ENCODE measurements at regions not wholly inside any gene's neighbourhood (a gene's known extent, or its start where the extent isn't known, plus 50 kb on each side); places are given as distances from the start of the nearest gene placed in this dataset.

GRCh38 chr6:90406957-90407356 lies 110.3 kb upstream of the BACH2 start:
- Histone ChIP-seq H3K36me3 (ENCODE audit: control insufficient read depth in 5 of 5, insufficient read depth in 5 of 5, low read length in 5 of 5) (no peaks in the 10 kb centered on the region), H3K27ac (ENCODE audit: low read depth, low read length) (no peak overlapping the region), H3K9ac (ENCODE audit: low read length in 5 of 5) (no peak overlapping the region), H3K4me3 (ENCODE audit: low read depth in 1 of 5, low read length in 5 of 5) (no peak overlapping the region), H3K9me3 (ENCODE audit: control insufficient read depth in 5 of 5, low read length in 5 of 5) (no peaks in the 10 kb centered on the region), H3K27me3 (ENCODE audit: control insufficient read depth in 5 of 5, insufficient read depth in 4 of 5, low read length in 5 of 5) (peaks cover 0 to 6% (median 0%) of the 10 kb centered on the region in 5 donors), H3K4me1 (ENCODE audit: control insufficient read depth in 5 of 5, insufficient read depth in 5 of 5, low read length in 5 of 5) (peaks cover 0 to 8% (median 4%) of the 10 kb centered on the region in 5 donors)

- H3K27me3 ChIP-seq (ENCODE audit: control insufficient read depth in 5 of 5, insufficient read depth in 4 of 5, low read length in 5 of 5) = peaks cover 0 to 9% (median 3%) of the 10 kb centered on the region in 5 donors
Observed at GRCh38 chr6:90406142-90406794, 109.6 kb upstream of the BACH2 start.

GRCh38 chr6:90403489-90404381 lies 107.1 kb upstream of the BACH2 start:
- Histone ChIP-seq H3K4me3 (ENCODE audit: low read depth in 1 of 5, low read length in 5 of 5) (no peak overlapping the region), H3K4me1 (ENCODE audit: control insufficient read depth in 5 of 5, insufficient read depth in 5 of 5, low read length in 5 of 5) (peaks cover 0 to 8% (median 4%) of the 10 kb centered on the region in 5 donors), H3K27ac (ENCODE audit: low read depth, low read length) (no peak overlapping the region), H3K9me3 (ENCODE audit: control insufficient read depth in 5 of 5, low read length in 5 of 5) (no peaks in the 10 kb centered on the region), H3K36me3 (ENCODE audit: control insufficient read depth in 5 of 5, insufficient read depth in 5 of 5, low read length in 5 of 5) (no peaks in the 10 kb centered on the region), H3K27me3 (ENCODE audit: control insufficient read depth in 5 of 5, insufficient read depth in 4 of 5, low read length in 5 of 5) (peaks cover 0 to 11% (median 3%) of the 10 kb centered on the region in 5 donors), H3K9ac (ENCODE audit: low read length in 5 of 5) (no peak overlapping the region)

More at GRCh38 chr6:90406142-90406794, 109.6 kb upstream of the BACH2 start:
- Histone ChIP-seq H3K4me3 (ENCODE audit: low read depth in 1 of 5, low read length in 5 of 5) (no peak overlapping the region), H3K4me1 (ENCODE audit: control insufficient read depth in 5 of 5, insufficient read depth in 5 of 5, low read length in 5 of 5) (peaks cover 0 to 8% (median 4%) of the 10 kb centered on the region in 5 donors), H3K27ac (ENCODE audit: low read depth, low read length) (no peak overlapping the region), H3K9ac (ENCODE audit: low read length in 5 of 5) (no peak overlapping the region), H3K9me3 (ENCODE audit: control insufficient read depth in 5 of 5, low read length in 5 of 5) (no peaks in the 10 kb centered on the region), H3K36me3 (ENCODE audit: control insufficient read depth in 5 of 5, insufficient read depth in 5 of 5, low read length in 5 of 5) (no peaks in the 10 kb centered on the region)

- peaks cover 0 to 8% (median 4%) of the 10 kb centered on the region in 5 donors for H3K4me1 ChIP-seq (ENCODE audit: control insufficient read depth in 5 of 5, insufficient read depth in 5 of 5, low read length in 5 of 5)
- peaks cover 0 to 11% (median 3%) of the 10 kb centered on the region in 5 donors for H3K27me3 ChIP-seq (ENCODE audit: control insufficient read depth in 5 of 5, insufficient read depth in 4 of 5, low read length in 5 of 5)
- H3K9me3 ChIP-seq (ENCODE audit: control insufficient read depth in 5 of 5, low read length in 5 of 5) = no peaks in the 10 kb centered on the region
- H3K27ac ChIP-seq (ENCODE audit: low read depth, low read length) = no peak overlapping the region
- H3K4me3 ChIP-seq (ENCODE audit: low read depth in 1 of 5, low read length in 5 of 5) = no peak overlapping the region
- no peaks in the 10 kb centered on the region for H3K36me3 ChIP-seq (ENCODE audit: control insufficient read depth in 5 of 5, insufficient read depth in 5 of 5, low read length in 5 of 5)
- H3K9ac ChIP-seq (ENCODE audit: low read length in 5 of 5) = no peak overlapping the region
Observed at GRCh38 chr6:90402831-90403192, 106.2 kb upstream of the BACH2 start.

GRCh38 chr6:90401933-90402830 lies 105.5 kb upstream of the BACH2 start:
- no peaks in the 10 kb centered on the region for H3K9me3 ChIP-seq (ENCODE audit: control insufficient read depth in 5 of 5, low read length in 5 of 5)
- no peak overlapping the region for H3K27ac ChIP-seq (ENCODE audit: low read depth, low read length)
- H3K36me3 ChIP-seq (ENCODE audit: control insufficient read depth in 5 of 5, insufficient read depth in 5 of 5, low read length in 5 of 5) = no peaks in the 10 kb centered on the region
- peaks cover 0 to 11% (median 3%) of the 10 kb centered on the region in 5 donors for H3K27me3 ChIP-seq (ENCODE audit: control insufficient read depth in 5 of 5, insufficient read depth in 4 of 5, low read length in 5 of 5)
- H3K4me3 ChIP-seq (ENCODE audit: low read depth in 1 of 5, low read length in 5 of 5) = no peak overlapping the region
- H3K4me1 ChIP-seq (ENCODE audit: control insufficient read depth in 5 of 5, insufficient read depth in 5 of 5, low read length in 5 of 5) = peaks cover 0 to 8% (median 4%) of the 10 kb centered on the region in 5 donors
- H3K9ac ChIP-seq (ENCODE audit: low read length in 5 of 5) = no peak overlapping the region

GRCh38 chr6:90399970-90400369 lies 103.3 kb upstream of the BACH2 start:
- Histone ChIP-seq H3K36me3 (ENCODE audit: control insufficient read depth in 5 of 5, insufficient read depth in 5 of 5, low read length in 5 of 5) (no peaks in the 10 kb centered on the region), H3K27ac (ENCODE audit: low read depth, low read length) (no peak overlapping the region), H3K27me3 (ENCODE audit: control insufficient read depth in 5 of 5, insufficient read depth in 4 of 5, low read length in 5 of 5) (peaks cover 0 to 11% (median 3%) of the 10 kb centered on the region in 5 donors), H3K9me3 (ENCODE audit: control insufficient read depth in 5 of 5, low read length in 5 of 5) (no peaks in the 10 kb centered on the region), H3K4me1 (ENCODE audit: control insufficient read depth in 5 of 5, insufficient read depth in 5 of 5, low read length in 5 of 5) (peaks cover 0 to 8% (median 4%) of the 10 kb centered on the region in 5 donors), H3K9ac (ENCODE audit: low read length in 5 of 5) (no peak overlapping the region), H3K4me3 (ENCODE audit: low read depth in 1 of 5, low read length in 5 of 5) (no peak overlapping the region)

- Histone ChIP-seq H3K9ac (ENCODE audit: low read length in 5 of 5) (no peak overlapping the region), H3K27me3 (ENCODE audit: control insufficient read depth in 5 of 5, insufficient read depth in 4 of 5, low read length in 5 of 5) (peaks cover 0 to 11% (median 3%) of the 10 kb centered on the region in 5 donors), H3K36me3 (ENCODE audit: control insufficient read depth in 5 of 5, insufficient read depth in 5 of 5, low read length in 5 of 5) (no peaks in the 10 kb centered on the region), H3K4me1 (ENCODE audit: control insufficient read depth in 5 of 5, insufficient read depth in 5 of 5, low read length in 5 of 5) (peaks cover 0 to under 1% (median 0%) of the 10 kb centered on the region in 5 donors), H3K27ac (ENCODE audit: low read depth, low read length) (no peak overlapping the region), H3K4me3 (ENCODE audit: low read depth in 1 of 5, low read length in 5 of 5) (no peak overlapping the region), H3K9me3 (ENCODE audit: control insufficient read depth in 5 of 5, low read length in 5 of 5) (no peaks in the 10 kb centered on the region)
Observed at GRCh38 chr6:90397929-90398674, 101.5 kb upstream of the BACH2 start.

- no peaks in the 10 kb centered on the region for H3K36me3 ChIP-seq (ENCODE audit: control insufficient read depth in 5 of 5, insufficient read depth in 5 of 5, low read length in 5 of 5)
- no peak overlapping the region for H3K27ac ChIP-seq (ENCODE audit: low read depth, low read length)
- H3K4me1 ChIP-seq (ENCODE audit: control insufficient read depth in 5 of 5, insufficient read depth in 5 of 5, low read length in 5 of 5) = no peaks in the 10 kb centered on the region
- no peaks in the 10 kb centered on the region for H3K9me3 ChIP-seq (ENCODE audit: control insufficient read depth in 5 of 5, low read length in 5 of 5)
- peaks cover 0 to 6% (median 3%) of the 10 kb centered on the region in 5 donors for H3K27me3 ChIP-seq (ENCODE audit: control insufficient read depth in 5 of 5, insufficient read depth in 4 of 5, low read length in 5 of 5)
- no peak overlapping the region for H3K9ac ChIP-seq (ENCODE audit: low read length in 5 of 5)
- H3K4me3 ChIP-seq (ENCODE audit: low read depth in 1 of 5, low read length in 5 of 5) = no peak overlapping the region
Observed at GRCh38 chr6:90397047-90397446, 100.4 kb upstream of the BACH2 start.

GRCh38 chr6:90393232-90393884 lies 96.7 kb upstream of the BACH2 start:
- no peak overlapping the region for H3K9ac ChIP-seq (ENCODE audit: low read length in 5 of 5)

More at GRCh38 chr6:90393232-90393884, 96.7 kb upstream of the BACH2 start:
- H3K27ac ChIP-seq (ENCODE audit: low read depth, low read length) = no peak overlapping the region
- H3K9me3 ChIP-seq (ENCODE audit: control insufficient read depth in 5 of 5, low read length in 5 of 5) = no peaks in the 10 kb centered on the region
- no peaks in the 10 kb centered on the region for H3K36me3 ChIP-seq (ENCODE audit: control insufficient read depth in 5 of 5, insufficient read depth in 5 of 5, low read length in 5 of 5)
- no peak overlapping the region for H3K4me3 ChIP-seq (ENCODE audit: low read depth in 1 of 5, low read length in 5 of 5)
- H3K4me1 ChIP-seq (ENCODE audit: control insufficient read depth in 5 of 5, insufficient read depth in 5 of 5, low read length in 5 of 5) = no peaks in the 10 kb centered on the region
- H3K27me3 ChIP-seq (ENCODE audit: control insufficient read depth in 5 of 5, insufficient read depth in 4 of 5, low read length in 5 of 5) = no peaks in the 10 kb centered on the region
